ENCODE measurements at regions not wholly inside any gene's neighbourhood (a gene's known extent, or its start where the extent isn't known, plus 50 kb on each side); places are given as distances from the start of the nearest gene placed in this dataset.

- TF ChIP-seq, protein P1, sequence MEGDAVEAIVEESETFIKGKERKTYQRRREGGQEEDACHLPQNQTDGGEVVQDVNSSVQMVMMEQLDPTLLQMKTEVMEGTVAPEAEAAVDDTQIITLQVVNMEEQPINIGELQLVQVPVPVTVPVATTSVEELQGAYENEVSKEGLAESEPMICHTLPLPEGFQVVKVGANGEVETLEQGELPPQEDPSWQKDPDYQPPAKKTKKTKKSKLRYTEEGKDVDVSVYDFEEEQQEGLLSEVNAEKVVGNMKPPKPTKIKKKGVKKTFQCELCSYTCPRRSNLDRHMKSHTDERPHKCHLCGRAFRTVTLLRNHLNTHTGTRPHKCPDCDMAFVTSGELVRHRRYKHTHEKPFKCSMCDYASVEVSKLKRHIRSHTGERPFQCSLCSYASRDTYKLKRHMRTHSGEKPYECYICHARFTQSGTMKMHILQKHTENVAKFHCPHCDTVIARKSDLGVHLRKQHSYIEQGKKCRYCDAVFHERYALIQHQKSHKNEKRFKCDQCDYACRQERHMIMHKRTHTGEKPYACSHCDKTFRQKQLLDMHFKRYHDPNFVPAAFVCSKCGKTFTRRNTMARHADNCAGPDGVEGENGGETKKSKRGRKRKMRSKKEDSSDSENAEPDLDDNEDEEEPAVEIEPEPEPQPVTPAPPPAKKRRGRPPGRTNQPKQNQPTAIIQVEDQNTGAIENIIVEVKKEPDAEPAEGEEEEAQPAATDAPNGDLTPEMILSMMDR (IDR thresholded peaks at IDR 0.05; ENCODE audit: low read length): no peak
- TF ChIP-seq EZH2 (optimal IDR thresholded peaks at IDR 0.05; ENCODE audit: low read depth, low read length) (no peak), EZH2phosphoT487 (IDR thresholded peaks at IDR 0.05; ENCODE audit: low read length) (no peak)
These were observed 69.8 kb downstream of the CD83 start for GRCh38 chr6:14187406-14187805.

Data from MM.1S (cell line).